ENCODE measurements at regions not wholly inside any gene's neighbourhood (a gene's known extent, or its start where the extent isn't known, plus 50 kb on each side); places are given as distances from the start of the nearest gene placed in this dataset.

DNA sequence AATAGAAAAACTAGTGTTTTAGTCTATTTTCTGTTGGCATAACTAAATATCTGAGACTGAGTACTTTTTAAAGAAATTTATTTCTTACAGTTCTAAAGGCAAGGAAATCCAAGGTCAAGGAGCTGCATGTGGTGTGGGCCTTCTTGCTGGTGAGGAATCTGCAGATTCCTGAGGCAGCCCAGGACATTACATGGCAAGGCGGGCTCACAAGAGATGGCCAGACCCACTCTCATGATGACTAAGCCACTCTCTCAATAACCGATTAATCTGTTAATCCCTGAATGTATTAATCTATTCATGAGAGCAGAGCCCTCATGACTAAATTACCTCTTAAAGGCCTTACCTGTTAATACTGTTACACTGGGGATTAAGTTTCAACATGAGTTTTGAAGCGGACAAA lies 340.8 kb downstream of the GRXCR1 start:
- intact Hi-C loops (cut with DNase I): no loop called here
- TF ChIP-seq CTCF (IDR thresholded peaks at IDR 0.05): no peak
- H3K4me1 ChIP-seq: no peaks in the 10 kb centered on the region
- no peak for DNase-seq (ENCODE audit: low spot score in 2 of 2)
- H3K27ac ChIP-seq: no peak overlapping the region
- H3K9me3 ChIP-seq: peaks cover 0 to 2% of the 10 kb centered on the region in 2 donors
- H3K36me3 ChIP-seq: no peaks in the 10 kb centered on the region
- no peaks in the 10 kb centered on the region for H3K27me3 ChIP-seq
- H3K4me3 ChIP-seq: no peak overlapping the region

GRCh38 chr4:43234626-43235415 lies 342.3 kb downstream of the GRXCR1 start:
- Histone ChIP-seq H3K27me3 (no peaks in the 10 kb centered on the region), H3K4me3 (no peak overlapping the region), H3K4me1 (no peaks in the 10 kb centered on the region), H3K27ac (no peak overlapping the region), H3K36me3 (no peaks in the 10 kb centered on the region), H3K9me3 (peaks cover 0 to 2% of the 10 kb centered on the region in 2 donors)
- TF ChIP-seq CTCF (IDR thresholded peaks at IDR 0.05): no peak
- intact Hi-C loops (cut with DNase I): no loop called here
- no peak for DNase-seq (ENCODE audit: low spot score in 2 of 2)

DNA sequence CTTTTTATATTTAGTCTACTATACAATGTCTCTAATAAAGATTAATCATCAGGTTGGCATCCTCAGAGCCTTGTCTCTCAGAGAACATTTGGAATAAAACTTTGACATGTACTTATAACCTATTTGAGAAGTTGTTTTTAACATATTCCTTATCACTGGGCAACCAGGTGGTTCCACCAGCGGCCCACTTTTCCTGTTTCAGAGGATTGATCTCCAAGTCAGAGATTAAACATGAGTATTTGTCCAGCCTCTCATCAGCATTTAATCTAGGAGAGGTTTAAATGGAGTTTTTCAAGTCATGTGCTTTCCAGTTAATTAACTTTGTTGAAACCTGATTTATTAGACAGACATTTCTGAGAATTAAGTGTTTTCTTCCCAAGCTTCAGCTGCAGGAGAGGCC lies 345.5 kb downstream of the GRXCR1 start:
- no peak for DNase-seq (ENCODE audit: low spot score in 2 of 2)
- TF ChIP-seq CTCF (IDR thresholded peaks at IDR 0.05): no peak
- Histone ChIP-seq H3K36me3 (no peaks in the 10 kb centered on the region), H3K27me3 (no peaks in the 10 kb centered on the region), H3K4me3 (no peak overlapping the region), H3K4me1 (no peaks in the 10 kb centered on the region), H3K9me3 (peaks cover 0 to 2% of the 10 kb centered on the region in 2 donors), H3K27ac (no peak overlapping the region)
- intact Hi-C loops (cut with DNase I): no loop called here

- H3K9me3 ChIP-seq: peaks cover 0 to 2% of the 10 kb centered on the region in 2 donors
- H3K4me1 ChIP-seq: no peaks in the 10 kb centered on the region
- H3K27me3 ChIP-seq: no peaks in the 10 kb centered on the region
- intact Hi-C loops (cut with DNase I): no loop called here
- no peak for DNase-seq (ENCODE audit: low spot score in 2 of 2)
- no peak for TF ChIP-seq CTCF (IDR thresholded peaks at IDR 0.05)
- no peaks in the 10 kb centered on the region for H3K36me3 ChIP-seq
- no peak overlapping the region for H3K4me3 ChIP-seq
- H3K27ac ChIP-seq: no peak overlapping the region
These were observed 346.1 kb downstream of the GRXCR1 start for GRCh38 chr4:43238585-43238984.

GRCh38 chr4:43241104-43241503 lies 348.6 kb downstream of the GRXCR1 start:
- Histone ChIP-seq H3K36me3 (no peaks in the 10 kb centered on the region), H3K27ac (no peak overlapping the region), H3K27me3 (no peaks in the 10 kb centered on the region), H3K4me1 (no peaks in the 10 kb centered on the region), H3K9me3 (no peaks in the 10 kb centered on the region), H3K4me3 (no peak overlapping the region)
- TF ChIP-seq CTCF (IDR thresholded peaks at IDR 0.05): no peak
- intact Hi-C loops (cut with DNase I): no loop called here
- DNase-seq (ENCODE audit: low spot score in 2 of 2): no peak

Measured in ascending aorta (tissue), 2 donors.